ENCODE measurements at regions not wholly inside any gene's neighbourhood (a gene's known extent, or its start where the extent isn't known, plus 50 kb on each side); places are given as distances from the start of the nearest gene placed in this dataset.

- TF ChIP-seq POLR2A (IDR thresholded peaks at IDR 0.05; ENCODE audit: low read depth, low read length) (no peak), POLR2AphosphoS5 (IDR thresholded peaks at IDR 0.05; ENCODE audit: low read depth, low read length) (no peak), POU2F2 (IDR thresholded peaks at IDR 0.05; ENCODE audit: low read depth, low read length) (no peak)
These were observed 568.3 kb upstream of the ZNF717 start for GRCh38 chr3:76353683-76354082.
